Activated CD4-positive, CD25-positive, alpha-beta regulatory T cell treated with anti-CD3 and anti-CD28 coated beads, Interleukin-2, amount 50 U/mL, for 24 hours (primary cell): ENCODE measurements at regions not wholly inside any gene's neighbourhood (a gene's known extent, or its start where the extent isn't known, plus 50 kb on each side); places are given as distances from the start of the nearest gene placed in this dataset.
"Not testable (repeated sequence)": the region's sequence is repeated elsewhere in the genome, so short reads cannot be mapped to it uniquely, and the experiment has no call there.

Source experiments
- ATAC-seq, 2 donors: fragments of 150-1000 bp; cut with Tn5 transposase; one replicate each; pipeline ENCODE4 v1.10.0; 2021; ENCODE audit warnings: mild to moderate bottlenecking in 1 of 2, moderate library complexity in 1 of 2

- ATAC-seq = no peak
These were observed 174.5 kb upstream of the ADAMTSL1 start for GRCh38 chr9:18299449-18299848.

GRCh38 chr9:18305167-18305806, 168.7 kb upstream of the ADAMTSL1 start:
- not testable (repeated sequence) for ATAC-seq

GRCh38 chr9:18314316-18314715, 159.6 kb upstream of the ADAMTSL1 start:
- ATAC-seq = no peak

- no peak for ATAC-seq
These were observed 156.1 kb upstream of the ADAMTSL1 start for GRCh38 chr9:18317896-18318295.

GRCh38 chr9:18319918-18320445, 154.0 kb upstream of the ADAMTSL1 start:
- ATAC-seq = no peak

GRCh38 chr9:18324928-18325745, 148.8 kb upstream of the ADAMTSL1 start:
- ATAC-seq = no peak

- not testable (repeated sequence) for ATAC-seq
These were observed 148.3 kb upstream of the ADAMTSL1 start for GRCh38 chr9:18325746-18326011.

- no peak for ATAC-seq
These were observed 146.8 kb upstream of the ADAMTSL1 start for GRCh38 chr9:18327121-18327520.

GRCh38 chr9:18330401-18331309, 143.3 kb upstream of the ADAMTSL1 start:
- no peak for ATAC-seq

GRCh38 chr9:18331310-18331684, 142.7 kb upstream of the ADAMTSL1 start:
- ATAC-seq = no peak

GRCh38 chr9:18331808-18332209, 142.1 kb upstream of the ADAMTSL1 start:
- ATAC-seq = no peak

- ATAC-seq = no peak
These were observed 140.8 kb upstream of the ADAMTSL1 start for GRCh38 chr9:18333157-18333556.

GRCh38 chr9:18335825-18336224, 138.1 kb upstream of the ADAMTSL1 start:
- ATAC-seq = no peak

- ATAC-seq = no peak
These were observed 135.9 kb upstream of the ADAMTSL1 start for GRCh38 chr9:18338042-18338441.

- no peak for ATAC-seq
These were observed 130.2 kb upstream of the ADAMTSL1 start for GRCh38 chr9:18343784-18344183.

GRCh38 chr9:18346745-18347144, 127.2 kb upstream of the ADAMTSL1 start:
- no peak for ATAC-seq

GRCh38 chr9:18347386-18348082, 126.4 kb upstream of the ADAMTSL1 start:
- no peak for ATAC-seq

- no peak for ATAC-seq
These were observed 125.9 kb upstream of the ADAMTSL1 start for GRCh38 chr9:18348083-18348475.

GRCh38 chr9:18349530-18349929, 124.4 kb upstream of the ADAMTSL1 start:
- ATAC-seq = no peak

- ATAC-seq = no peak
These were observed 123.9 kb upstream of the ADAMTSL1 start for GRCh38 chr9:18350036-18350435.

- ATAC-seq = no peak
These were observed 122.9 kb upstream of the ADAMTSL1 start for GRCh38 chr9:18350995-18351595.

- ATAC-seq = no peak
These were observed 121.2 kb upstream of the ADAMTSL1 start for GRCh38 chr9:18352711-18353110.
